GM12878 (cell line): ENCODE measurements at regions not wholly inside any gene's neighbourhood (a gene's known extent, or its start where the extent isn't known, plus 50 kb on each side); places are given as distances from the start of the nearest gene placed in this dataset.

Experiments used
- EP300 ChIP-seq, 2 experiments: fragments of 150-350 bp in 1 of 2; IDR thresholded peaks; 2 replicates each; pipeline ENCODE4 v1.6.1; 2011 to 2012; ENCODE audit warnings: low read depth in 2 of 2, low read length in 2 of 2, borderline replicate concordance in 1 of 2, improper control_type of control experiment in 1 of 2, inconsistent platforms in 1 of 2; ENCODE audit not compliant: control insufficient read depth in 1 of 2
- NFXL1 ChIP-seq: fragments of 450-650 bp; IDR thresholded peaks from 2 replicates; pipeline ENCODE4 v1.6.1; 2017; ENCODE audit warnings: antibody characterized with exemption, mild to moderate bottlenecking, borderline replicate concordance
- SRF ChIP-seq, 2 experiments: IDR thresholded peaks; 2 replicates each; pipeline ENCODE4 v1.6.1; 2011; ENCODE audit warnings: low read depth in 2 of 2, low read length in 2 of 2, mild to moderate bottlenecking in 1 of 2, moderate library complexity in 1 of 2
- TF ChIP-seq, protein P1 (sequence below), 3 experiments: IDR thresholded peaks in 2 of 3; conservative IDR thresholded peaks in 1 of 3; 2 replicates each; pipeline ENCODE4 v1.5.1; 2011; ENCODE audit warnings: low read depth in 3 of 3, low read length in 3 of 3, mild to moderate bottlenecking in 3 of 3, control low read depth in 2 of 3, moderate library complexity in 2 of 3, inconsistent platforms in 1 of 3, mixed read lengths in 1 of 3; ENCODE audit not compliant: control insufficient read depth in 2 of 3, insufficient read depth in 1 of 3; ENCODE audit errors: extremely low read depth in 1 of 3

DNA sequence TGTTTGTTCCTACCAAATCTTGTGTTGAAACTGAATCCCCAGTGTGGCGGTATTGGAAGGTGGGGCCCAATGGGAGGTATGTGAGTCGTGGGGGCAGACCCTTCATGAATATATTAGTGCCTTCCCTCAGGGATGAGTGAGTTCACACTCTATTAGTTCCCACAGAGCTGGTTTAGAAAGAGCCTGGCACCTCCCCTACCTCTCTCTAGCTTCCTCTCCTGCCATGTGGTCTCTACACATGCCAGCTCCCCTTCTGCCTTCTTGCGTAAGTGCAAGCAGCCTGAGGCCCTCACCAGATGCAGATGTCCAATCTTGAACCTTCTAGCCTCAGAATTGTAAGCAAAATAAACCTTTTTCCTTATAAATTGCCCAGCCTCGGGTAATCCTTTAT is 105.8 kb downstream of the SPTSSA start:
- TF ChIP-seq, protein P1, sequence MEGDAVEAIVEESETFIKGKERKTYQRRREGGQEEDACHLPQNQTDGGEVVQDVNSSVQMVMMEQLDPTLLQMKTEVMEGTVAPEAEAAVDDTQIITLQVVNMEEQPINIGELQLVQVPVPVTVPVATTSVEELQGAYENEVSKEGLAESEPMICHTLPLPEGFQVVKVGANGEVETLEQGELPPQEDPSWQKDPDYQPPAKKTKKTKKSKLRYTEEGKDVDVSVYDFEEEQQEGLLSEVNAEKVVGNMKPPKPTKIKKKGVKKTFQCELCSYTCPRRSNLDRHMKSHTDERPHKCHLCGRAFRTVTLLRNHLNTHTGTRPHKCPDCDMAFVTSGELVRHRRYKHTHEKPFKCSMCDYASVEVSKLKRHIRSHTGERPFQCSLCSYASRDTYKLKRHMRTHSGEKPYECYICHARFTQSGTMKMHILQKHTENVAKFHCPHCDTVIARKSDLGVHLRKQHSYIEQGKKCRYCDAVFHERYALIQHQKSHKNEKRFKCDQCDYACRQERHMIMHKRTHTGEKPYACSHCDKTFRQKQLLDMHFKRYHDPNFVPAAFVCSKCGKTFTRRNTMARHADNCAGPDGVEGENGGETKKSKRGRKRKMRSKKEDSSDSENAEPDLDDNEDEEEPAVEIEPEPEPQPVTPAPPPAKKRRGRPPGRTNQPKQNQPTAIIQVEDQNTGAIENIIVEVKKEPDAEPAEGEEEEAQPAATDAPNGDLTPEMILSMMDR (IDR thresholded peaks at IDR 0.05 in 2 of 3, conservative IDR thresholded peaks at IDR 0.05 in 1 of 3; ENCODE audit: control insufficient read depth in 2 of 3, extremely low read depth in 1 of 3, insufficient read depth in 1 of 3, low read depth in 3 of 3, low read length in 3 of 3), result no peak
- no peak for TF ChIP-seq NFXL1
- TF ChIP-seq EP300 (IDR thresholded peaks at IDR 0.05; ENCODE audit: borderline replicate concordance in 1 of 2, control insufficient read depth in 1 of 2, low read depth in 2 of 2, low read length in 2 of 2), result no peak
- TF ChIP-seq SRF (IDR thresholded peaks at IDR 0.05; ENCODE audit: low read depth in 2 of 2, low read length in 2 of 2), result no peak
